HG03108 (cell line): ENCODE measurements at regions not wholly inside any gene's neighbourhood (a gene's known extent, or its start where the extent isn't known, plus 50 kb on each side); places are given as distances from the start of the nearest gene placed in this dataset.
A peak's percentile ranks its signal among the peaks of the same experiment; 100 is the strongest.

Experiments
- ATAC-seq: cut with Tn5 transposase; IDR thresholded peaks from one replicate; pipeline ENCODE4 v1.9.1; 2021; ENCODE audit warnings: moderate library complexity; ENCODE audit not compliant: unreplicated experiment

DNA sequence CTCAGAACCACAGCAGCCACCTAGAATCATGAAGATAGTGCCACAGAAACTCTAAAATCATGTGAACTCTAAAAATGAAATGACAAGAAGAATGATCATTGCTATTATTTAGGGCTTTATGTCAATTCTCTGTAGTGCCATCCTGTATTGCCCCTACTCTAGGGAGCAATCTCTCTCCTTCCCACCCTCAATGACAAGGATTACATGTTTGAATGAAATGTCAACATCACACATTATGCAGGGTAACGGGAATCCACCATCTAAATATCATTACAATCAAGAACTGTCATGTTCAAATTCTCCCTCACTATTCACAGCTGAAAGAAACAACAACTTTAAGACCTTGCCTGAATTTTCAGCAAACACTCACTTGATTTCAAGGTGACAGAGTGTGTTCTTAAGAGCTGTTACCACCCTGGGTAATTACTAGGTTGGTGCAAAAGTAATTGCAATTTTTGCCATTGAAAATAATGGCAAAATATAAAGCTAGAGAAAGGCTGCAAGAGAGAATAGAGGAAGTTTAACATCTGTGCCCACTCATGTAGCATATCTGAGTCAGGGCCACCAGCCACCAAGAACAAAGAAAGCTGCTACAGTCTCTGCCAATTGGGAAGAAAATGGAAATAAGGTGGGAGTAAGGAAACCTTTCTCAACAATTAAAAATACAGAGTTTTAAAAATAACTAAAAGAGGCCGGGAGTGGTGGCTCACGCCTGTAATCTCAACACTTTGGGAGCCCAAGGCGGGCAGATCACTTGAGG lies 112.8 kb upstream of the PSMD7 start:
- ATAC-seq = no peak

DNA sequence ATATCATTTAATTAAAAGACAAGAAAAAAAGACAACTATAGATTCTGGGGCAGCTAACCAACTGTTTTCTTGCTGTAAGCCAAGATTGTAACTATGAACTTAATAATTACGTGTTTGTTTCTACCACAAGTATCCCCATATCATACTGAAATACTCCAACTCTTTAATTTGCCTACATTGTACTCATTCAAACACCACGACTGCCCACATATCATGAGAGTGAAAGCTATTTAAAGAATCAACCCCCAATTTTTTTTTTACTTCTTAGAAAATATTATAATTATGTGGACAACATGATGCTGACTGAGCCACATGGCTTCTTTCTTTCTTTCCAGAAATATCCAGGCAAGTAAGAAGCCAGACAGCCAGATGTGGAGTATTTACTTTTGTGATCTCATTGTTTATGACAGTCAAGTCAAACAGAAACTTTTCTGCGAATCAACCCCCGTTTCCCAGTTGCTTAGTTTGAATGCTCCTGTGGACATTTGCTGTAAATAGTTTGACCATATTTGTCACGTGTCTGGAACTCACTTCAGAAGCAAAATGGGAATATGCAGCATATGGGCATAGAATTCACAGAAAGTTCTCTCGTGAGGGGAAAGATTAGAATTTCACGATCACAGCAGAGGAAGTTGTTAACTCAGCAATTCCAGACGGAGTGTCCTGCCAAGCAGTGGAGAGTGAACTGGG lies 126.8 kb upstream of the PSMD7 start:
- no peak for ATAC-seq

DNA sequence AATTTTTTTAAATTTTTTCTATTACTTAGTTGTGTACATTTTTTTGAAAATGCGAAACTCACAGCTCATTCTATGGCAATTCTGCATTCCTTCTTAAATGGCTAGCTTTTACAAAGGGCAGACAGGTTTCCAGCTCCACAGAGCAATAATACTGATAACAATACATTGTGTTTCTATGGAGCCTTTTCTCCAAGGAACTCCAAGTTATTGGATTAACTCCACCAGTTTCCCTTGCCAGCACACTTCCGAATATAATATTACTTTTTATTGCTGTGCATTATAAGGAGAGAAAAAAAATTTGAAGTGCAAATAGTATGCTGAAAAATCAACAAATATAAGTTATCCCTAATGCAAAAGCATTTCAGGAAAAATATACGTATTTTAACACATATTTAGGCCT lies 127.5 kb upstream of the PSMD7 start:
- no peak for ATAC-seq

GRCh38 chr16:74168445-74168844 lies 128.2 kb upstream of the PSMD7 start:
- no peak for ATAC-seq

- ATAC-seq = no peak
Observed at GRCh38 chr16:74166456-74166855, 130.2 kb upstream of the PSMD7 start.

- no peak for ATAC-seq
Observed at GRCh38 chr16:74165566-74166080, 131.0 kb upstream of the PSMD7 start.

- no peak for ATAC-seq
Observed at GRCh38 chr16:74160759-74161158, 135.9 kb upstream of the PSMD7 start.

DNA sequence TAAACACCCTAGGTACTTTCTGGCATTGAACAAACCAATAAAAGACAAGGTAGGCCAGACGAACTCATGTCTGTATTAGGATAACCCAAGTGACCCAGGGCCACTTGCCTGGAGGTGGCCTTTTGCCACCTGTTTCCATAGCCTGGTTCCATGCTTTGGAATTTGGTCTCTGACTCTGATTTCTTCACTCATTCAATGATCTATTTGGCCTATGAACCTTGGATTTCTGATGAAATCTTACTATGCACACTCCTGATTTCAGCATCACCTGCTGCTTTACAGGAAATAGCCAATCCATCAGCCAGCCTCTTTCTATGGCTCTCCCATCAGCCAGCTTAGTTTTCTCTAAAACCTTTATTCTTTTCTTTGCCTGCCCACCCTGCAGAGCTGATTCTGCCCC lies 142.8 kb upstream of the PSMD7 start:
- no peak for ATAC-seq

DNA sequence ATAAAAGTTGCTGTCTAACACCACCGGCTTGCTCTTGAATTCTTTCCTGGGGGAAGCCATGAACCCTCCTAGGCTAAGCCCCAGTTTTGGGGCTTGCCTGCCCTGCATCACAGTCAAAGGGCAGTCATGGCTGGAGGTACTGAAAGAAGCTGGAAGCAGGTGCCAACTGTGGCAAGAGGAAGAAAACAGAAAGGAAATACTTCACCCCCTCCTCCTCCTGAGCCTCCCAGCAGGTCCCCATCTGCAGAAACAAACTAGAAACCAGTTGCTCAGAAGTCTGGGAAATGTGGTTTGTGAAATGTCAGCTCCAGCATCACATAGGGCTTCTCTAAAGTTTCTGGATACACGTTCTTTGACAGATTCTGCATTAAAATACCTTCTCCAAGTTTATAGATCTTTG lies 150.0 kb upstream of the PSMD7 start:
- ATAC-seq = no peak

- ATAC-seq = no peak
Observed at GRCh38 chr16:74143171-74143570, 153.4 kb upstream of the PSMD7 start.

DNA sequence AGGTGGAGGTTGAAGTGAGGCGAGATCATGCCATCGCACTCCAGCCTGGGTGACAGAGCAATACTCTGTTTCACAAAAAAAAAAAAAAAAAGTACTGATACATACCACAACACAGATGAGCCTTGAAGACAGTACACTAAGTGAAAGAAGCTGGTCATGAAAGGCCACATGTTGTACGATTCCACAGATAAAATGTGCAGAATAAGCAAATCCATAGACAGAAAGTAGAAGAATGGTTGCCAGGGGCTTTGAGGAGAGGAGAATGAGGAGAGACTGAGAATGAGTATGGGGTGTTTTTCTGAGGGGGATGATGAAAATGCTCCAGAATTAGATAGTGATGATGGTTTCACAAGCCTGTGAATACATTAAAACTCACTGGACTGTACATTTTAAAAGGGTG lies 155.6 kb upstream of the PSMD7 start:
- ATAC-seq = no peak

GRCh38 chr16:74140557-74140956 lies 156.1 kb upstream of the PSMD7 start:
- ATAC-seq = no peak

GRCh38 chr16:74123826-74124225 lies 172.8 kb upstream of the PSMD7 start:
- ATAC-seq = no peak

GRCh38 chr16:74123195-74123594 lies 173.4 kb upstream of the PSMD7 start:
- ATAC-seq = no peak

GRCh38 chr16:74117798-74118197 lies 178.8 kb upstream of the PSMD7 start:
- no peak for ATAC-seq

DNA sequence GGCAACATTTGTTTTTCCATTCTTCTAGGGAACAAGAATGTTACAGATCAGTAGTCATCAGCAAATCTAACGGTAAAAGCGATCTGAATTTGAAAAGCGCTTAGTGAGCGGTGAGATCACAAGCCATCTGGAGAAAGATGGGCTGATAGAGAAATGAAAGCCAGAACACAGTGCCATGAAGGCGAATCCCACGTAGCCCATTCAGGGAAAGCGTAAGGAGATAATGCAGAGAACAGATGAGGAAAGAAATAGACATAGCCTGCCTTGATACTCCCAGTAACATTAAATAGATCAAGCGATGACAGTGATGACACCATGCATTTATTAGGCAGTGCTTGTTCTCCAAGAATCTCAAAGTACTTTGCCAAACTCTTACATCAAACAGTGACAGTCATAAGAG lies 183.1 kb upstream of the PSMD7 start:
- ATAC-seq = no peak

- no peak for ATAC-seq
Observed at GRCh38 chr16:74111456-74111982, 185.1 kb upstream of the PSMD7 start.

- ATAC-seq = peak; percentile 66
Observed at GRCh38 chr16:74107795-74108610, 188.6 kb upstream of the PSMD7 start.

DNA sequence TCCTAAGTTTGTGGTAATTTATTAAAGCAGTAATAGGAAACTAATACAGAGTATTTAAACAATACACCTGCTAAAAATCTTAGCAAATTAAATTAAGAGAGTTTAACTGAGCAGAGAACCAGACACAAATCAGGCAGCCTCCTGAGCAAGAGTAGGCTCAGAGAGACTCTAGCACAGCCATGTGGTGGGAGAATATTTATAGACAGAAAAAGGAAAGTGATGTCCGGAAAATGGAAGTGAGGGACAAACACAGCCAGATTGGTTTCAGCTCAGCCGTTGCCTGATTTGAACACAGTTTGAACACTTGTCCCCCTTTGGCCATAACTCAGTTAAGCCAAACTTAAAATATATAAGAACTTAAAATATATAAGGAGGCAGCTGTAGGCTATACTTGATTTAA lies 192.6 kb upstream of the PSMD7 start:
- no peak for ATAC-seq

DNA sequence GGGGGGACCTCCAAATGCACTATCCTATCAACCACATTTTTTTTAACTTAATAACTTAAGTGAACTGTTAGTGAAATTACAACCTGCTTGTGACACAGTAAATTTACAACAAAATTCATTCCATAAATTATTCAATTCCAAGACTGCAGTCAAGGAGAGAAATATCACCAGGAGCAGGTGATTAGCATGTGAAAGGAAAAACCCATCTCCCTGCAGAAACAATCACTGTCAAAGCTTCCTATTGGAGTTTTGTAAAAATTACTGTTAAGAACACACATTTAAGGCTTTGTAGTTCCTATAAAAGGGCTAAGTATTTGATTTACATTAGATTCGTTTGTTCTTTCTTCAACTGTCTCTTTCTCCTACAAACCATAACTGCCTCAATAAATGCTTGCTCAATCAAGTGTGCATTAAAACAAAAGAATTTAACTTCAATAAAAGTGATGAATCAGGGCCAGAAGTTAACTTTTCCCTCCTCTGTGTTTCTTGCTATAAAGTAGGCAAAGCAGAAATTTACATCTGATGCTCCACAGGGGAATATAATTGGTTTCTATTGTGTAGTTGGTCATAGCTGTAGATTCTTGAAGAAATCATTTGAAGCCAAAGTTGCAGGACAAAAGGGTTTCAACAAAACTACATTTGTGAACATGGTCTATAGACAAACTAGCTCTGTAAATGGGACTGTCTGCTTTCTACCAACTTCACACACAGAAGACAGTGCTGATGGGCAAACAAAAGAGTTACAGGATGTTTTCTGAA lies 195.1 kb upstream of the PSMD7 start:
- no peak for ATAC-seq
